Heart right ventricle (tissue), 16 donors: ENCODE measurements at regions not wholly inside any gene's neighbourhood (a gene's known extent, or its start where the extent isn't known, plus 50 kb on each side); places are given as distances from the start of the nearest gene placed in this dataset.
"Not testable (repeated sequence)": the region's sequence is repeated elsewhere in the genome, so short reads cannot be mapped to it uniquely, and the experiment has no call there.

Experiments used
- ATAC-seq, 8 donors: fragments of 200-7000 bp; cut with Tn5 transposase; one replicate each; pipeline ENCODE4 v1.9.1; 2020; ENCODE audit warnings: mild to moderate bottlenecking in 8 of 8, moderate library complexity in 8 of 8, moderate number of reproducible peaks in 1 of 8
- DNase-seq, 2 donors: peaks; one replicate each; pipeline ENCODE4 v3.0.0-alpha.2; 2020
- H3K27ac ChIP-seq, 10 donors: fragments of 200-600 bp; sonication (generic) in 2 of 10; one replicate each; pipeline versions ENCODE4 v1.5.0 to v1.8.0; 2020 to 2022; ENCODE audit warnings: mild to moderate bottlenecking in 3 of 10
- H3K27me3 ChIP-seq, 7 donors: fragments of 200-600 bp; one replicate each; pipeline ENCODE4 v1.8.0; 2021 to 2022; ENCODE audit warnings: mild to moderate bottlenecking in 2 of 7
- H3K36me3 ChIP-seq, 9 donors: fragments of 200-600 bp; sonication (generic) in 1 of 9; one replicate each; pipeline versions ENCODE4 v1.5.0 to v1.8.0; 2020 to 2022; ENCODE audit warnings: mild to moderate bottlenecking in 2 of 9
- H3K4me1 ChIP-seq, 9 donors: fragments of 200-600 bp; sonication (generic) in 1 of 9; one replicate each; pipeline versions ENCODE4 v1.5.0 to v1.8.0; 2020 to 2022; ENCODE audit warnings: mild to moderate bottlenecking in 4 of 9
- H3K4me3 ChIP-seq, 10 donors: fragments of 200-600 bp; sonication (generic) in 2 of 10; one replicate each; pipeline versions ENCODE4 v1.5.0 to v1.8.0; 2020 to 2022; ENCODE audit warnings: mild to moderate bottlenecking in 7 of 10, moderate library complexity in 2 of 10
- H3K9me3 ChIP-seq, 11 donors: fragments of 200-600 bp in 10 of 11; sonication (generic) in 2 of 11; one replicate each; pipeline versions ENCODE4 v1.5.0 to v1.8.0; 2013 to 2022; ENCODE audit warnings: mild to moderate bottlenecking in 2 of 11, control low read depth in 1 of 11, moderate library complexity in 1 of 11
- CTCF ChIP-seq, 9 donors: fragments of 200-600 bp; sonication (generic) in 2 of 9; IDR thresholded peaks; one replicate each; pipeline versions ENCODE4 v1.5.0 to v1.8.0; 2021 to 2022; ENCODE audit warnings: antibody characterized with exemption in 9 of 9, mild to moderate bottlenecking in 5 of 9, moderate library complexity in 1 of 9
- WGBS, 2 donors: extraction: QIAGEN DNeasy Blood & Tissue Kit; methylation state at CpG; one replicate each; pipeline ENCODE4 v1.1.7; 2013; ENCODE audit warnings: inconsistent platforms in 1 of 2; 5-methylcytosine and 5-hydroxymethylcytosine counted together
- intact Hi-C, 10 donors: fragments of 100-400 bp; cut with DNase I; formaldehyde crosslinking; loops; one replicate each; pipeline versions ENCODE4 v1.11.1 to v1.14.2; 2022
- donor health status: Arrhythmogenic right ventricular cardiomyopathy.
- donor health status: ischemic (EF 13 %, LVEDD 7.1; RV severe dilation, severe dysfunction).
- donor health status: healthy with polysubstance abuse.
- donor health status: DM: no; HTN: yes; CAD: no.
- donor health status: DM: no; HTN: no; CAD: no.
- donor health status: ischemic (EF 25% LVEDD 6.9; RV normal size, moderate dysfunction).
- donor health status: ischemic (EF 25% LVEDD 5.7; RV mildly dilated, moderate dysfunction).
- donor health status: healthy.
- donor health status: DM: yes; HTN: yes; CAD: no.
- donor health status: Ischemic cardiomyopathy.
- donor health status: ischemic (EF 35%, LVEDD 5.7; RV mildly dilated, moderate dysfunction).
- donor health status: nonischemic (EF 11% LVEDD 7.7; RV severe dilation, severe dysfunction).
- donor health status: DM: yes; HTN: yes; CAD: no.
- donor health status: PGD.
- donor health status: ischemic (EF 29% LVEDD 5.4; RV normal size, mild dysfunction).
- donor health status: nonischemic (EF 23%, LVEDD 6.1; RV moderate dilation, normal function).

GRCh38 chr14:83909507-83909906 lies 1620.4 kb upstream of the FLRT2 start:
- Histone ChIP-seq H3K9me3 (no peaks in the 10 kb centered on the region), H3K27me3 (no peaks in the 10 kb centered on the region), H3K4me1 (no peaks in the 10 kb centered on the region), H3K27ac (no peak overlapping the region), H3K36me3 (no peaks in the 10 kb centered on the region), H3K4me3 (no peak overlapping the region)
- ATAC-seq: no peak
- WGBS, 2 donors: 94 to 100% methylated on average over 1 of the region's 1 CpG
- intact Hi-C loops: no loop called here
- no peak for DNase-seq
- TF ChIP-seq CTCF (IDR thresholded peaks at IDR 0.05): no peak

- H3K36me3 ChIP-seq: no peaks in the 10 kb centered on the region
- no peak overlapping the region for H3K4me3 ChIP-seq
- no peaks in the 10 kb centered on the region for H3K27me3 ChIP-seq
- no peak overlapping the region for H3K27ac ChIP-seq
- no peak for TF ChIP-seq CTCF (IDR thresholded peaks at IDR 0.05)
- H3K4me1 ChIP-seq: no peaks in the 10 kb centered on the region
- ATAC-seq: no peak
- DNase-seq: no peak
- 43 to 44% methylated on average over 1 of the region's 1 CpG for WGBS, 2 donors
- intact Hi-C loops: no loop called here
- no peaks in the 10 kb centered on the region for H3K9me3 ChIP-seq
Observed at GRCh38 chr14:83912032-83912642, 1617.8 kb upstream of the FLRT2 start.

- Histone ChIP-seq H3K27ac (no peak overlapping the region), H3K4me1 (no peaks in the 10 kb centered on the region), H3K9me3 (no peaks in the 10 kb centered on the region), H3K36me3 (no peaks in the 10 kb centered on the region), H3K4me3 (no peak overlapping the region), H3K27me3 (no peaks in the 10 kb centered on the region)
- intact Hi-C loops: no loop called here
- WGBS, 2 donors: 69 to 80% methylated on average over 1 of the region's 1 CpG
- DNase-seq: no peak
- no peak for TF ChIP-seq CTCF (IDR thresholded peaks at IDR 0.05)
- ATAC-seq: no peak
Observed at GRCh38 chr14:83913476-83913875, 1616.5 kb upstream of the FLRT2 start.

- Histone ChIP-seq H3K27ac (no peak overlapping the region), H3K4me3 (no peak overlapping the region), H3K36me3 (no peaks in the 10 kb centered on the region), H3K27me3 (no peaks in the 10 kb centered on the region), H3K4me1 (no peaks in the 10 kb centered on the region), H3K9me3 (no peaks in the 10 kb centered on the region)
- TF ChIP-seq CTCF (IDR thresholded peaks at IDR 0.05): no peak
- DNase-seq (no peak), ATAC-seq (no peak)
- intact Hi-C loops: no loop called here
- WGBS, 2 donors: 84 to 88% methylated on average over 2 of the region's 2 CpGs
Observed at GRCh38 chr14:83918546-83918945, 1611.4 kb upstream of the FLRT2 start.

GRCh38 chr14:83919675-83920074 lies 1610.3 kb upstream of the FLRT2 start:
- 96% methylated on average over 13 of the region's 13 CpGs for WGBS, 2 donors
- not testable (repeated sequence) for DNase-seq

More at GRCh38 chr14:83919675-83920074, 1610.3 kb upstream of the FLRT2 start:
- not testable (repeated sequence) for ATAC-seq, H3K4me1 ChIP-seq, H3K9me3 ChIP-seq, H3K27ac ChIP-seq, H3K36me3 ChIP-seq, H3K4me3 ChIP-seq, H3K27me3 ChIP-seq
- intact Hi-C loops: loop anchor here in 1 of 10 donors (5.0 kb wide), 1 partner anchor 1872 kb away; no protein-coding TSS in a partner anchor
